ENCODE measurements at regions not wholly inside any gene's neighbourhood (a gene's known extent, or its start where the extent isn't known, plus 50 kb on each side); places are given as distances from the start of the nearest gene placed in this dataset.

DNA sequence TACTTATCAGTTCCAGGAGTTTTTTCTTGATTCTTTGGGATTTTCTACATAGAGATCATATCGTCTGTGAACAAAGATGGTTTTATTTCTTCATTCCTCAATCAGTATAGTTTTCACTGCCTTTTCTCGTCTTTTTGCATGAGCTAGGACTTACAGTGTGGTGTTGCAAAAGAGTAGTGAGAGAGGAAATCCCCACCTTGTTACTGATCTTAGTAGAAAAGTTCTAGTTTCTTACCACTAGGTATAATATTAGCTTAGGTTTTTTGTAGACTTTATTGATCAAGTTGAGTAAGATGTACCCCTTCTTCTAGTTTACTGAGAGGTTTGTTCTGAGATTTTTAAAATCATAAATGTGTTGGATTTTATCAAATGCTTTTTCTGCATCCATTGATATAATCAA lies 123.3 kb downstream of the TMEM26 start:
- Histone ChIP-seq H3K9me3 (no peaks in the 10 kb centered on the region), H3K27me3 (no peaks in the 10 kb centered on the region), H3K4me3 (no peak overlapping the region), H3K36me3 (ENCODE audit: low read depth, missing control alignments) (no peaks in the 10 kb centered on the region), H3K4me1 (no peaks in the 10 kb centered on the region), H3K27ac (no peak overlapping the region)
- no peak for DNase-seq
- TF ChIP-seq, protein P1, sequence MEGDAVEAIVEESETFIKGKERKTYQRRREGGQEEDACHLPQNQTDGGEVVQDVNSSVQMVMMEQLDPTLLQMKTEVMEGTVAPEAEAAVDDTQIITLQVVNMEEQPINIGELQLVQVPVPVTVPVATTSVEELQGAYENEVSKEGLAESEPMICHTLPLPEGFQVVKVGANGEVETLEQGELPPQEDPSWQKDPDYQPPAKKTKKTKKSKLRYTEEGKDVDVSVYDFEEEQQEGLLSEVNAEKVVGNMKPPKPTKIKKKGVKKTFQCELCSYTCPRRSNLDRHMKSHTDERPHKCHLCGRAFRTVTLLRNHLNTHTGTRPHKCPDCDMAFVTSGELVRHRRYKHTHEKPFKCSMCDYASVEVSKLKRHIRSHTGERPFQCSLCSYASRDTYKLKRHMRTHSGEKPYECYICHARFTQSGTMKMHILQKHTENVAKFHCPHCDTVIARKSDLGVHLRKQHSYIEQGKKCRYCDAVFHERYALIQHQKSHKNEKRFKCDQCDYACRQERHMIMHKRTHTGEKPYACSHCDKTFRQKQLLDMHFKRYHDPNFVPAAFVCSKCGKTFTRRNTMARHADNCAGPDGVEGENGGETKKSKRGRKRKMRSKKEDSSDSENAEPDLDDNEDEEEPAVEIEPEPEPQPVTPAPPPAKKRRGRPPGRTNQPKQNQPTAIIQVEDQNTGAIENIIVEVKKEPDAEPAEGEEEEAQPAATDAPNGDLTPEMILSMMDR (IDR thresholded peaks at IDR 0.05): no peak
- no peak for TF ChIP-seq POLR2A (IDR thresholded peaks at IDR 0.05)
- intact Hi-C loops (cut with DNase I; ENCODE audit: low total_unique reads): no loop called here
- WGBS, 2 donors: 87 to 92% methylated on average over 2 of the region's 2 CpGs

DNA sequence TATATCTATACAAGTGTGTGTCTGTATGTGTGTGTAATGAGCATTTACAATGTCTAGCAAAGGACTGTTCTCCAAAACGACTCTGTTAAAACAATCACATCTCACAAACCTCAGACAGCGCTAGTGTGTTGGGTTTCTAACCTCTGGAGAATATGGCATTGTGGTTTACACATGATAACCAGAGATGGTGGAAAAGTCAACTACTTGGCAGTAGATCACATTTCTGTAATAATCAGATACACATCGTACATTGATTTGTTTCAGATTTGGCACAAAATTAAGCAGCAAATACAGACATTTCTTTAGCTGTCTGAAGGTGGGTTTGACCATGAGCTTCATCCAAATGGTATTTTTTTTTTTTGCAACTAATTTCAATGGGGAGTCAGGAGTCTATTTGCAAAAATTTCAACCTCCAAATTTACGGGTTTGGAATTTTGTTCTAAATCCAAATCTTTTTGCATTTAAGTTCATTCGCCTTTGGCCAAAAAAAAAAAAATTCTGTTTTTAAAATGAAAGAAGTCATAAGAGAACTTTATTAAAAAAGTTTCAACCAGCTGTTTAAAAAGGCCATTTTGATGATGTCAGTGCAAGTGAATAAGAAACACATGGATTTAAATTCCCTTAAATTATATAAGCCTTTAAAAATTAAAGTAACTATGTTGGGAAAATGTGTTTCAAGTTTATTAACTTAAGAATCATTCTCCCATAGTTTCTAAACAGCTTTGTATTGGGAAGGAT lies 127.8 kb downstream of the TMEM26 start:
- H3K4me1 ChIP-seq: no peaks in the 10 kb centered on the region
- H3K27me3 ChIP-seq: no peaks in the 10 kb centered on the region
- 76 to 77% methylated on average over 5 of the region's 5 CpGs for WGBS, 2 donors
- H3K36me3 ChIP-seq (ENCODE audit: low read depth, missing control alignments): no peaks in the 10 kb centered on the region
- no peak for DNase-seq
- no peaks in the 10 kb centered on the region for H3K9me3 ChIP-seq
- H3K27ac ChIP-seq: no peak overlapping the region
- H3K4me3 ChIP-seq: no peak overlapping the region
- intact Hi-C loops (cut with DNase I; ENCODE audit: low total_unique reads): no loop called here
- TF ChIP-seq POLR2A (IDR thresholded peaks at IDR 0.05): no peak
- TF ChIP-seq, protein P1 (IDR thresholded peaks at IDR 0.05): no peak

DNA sequence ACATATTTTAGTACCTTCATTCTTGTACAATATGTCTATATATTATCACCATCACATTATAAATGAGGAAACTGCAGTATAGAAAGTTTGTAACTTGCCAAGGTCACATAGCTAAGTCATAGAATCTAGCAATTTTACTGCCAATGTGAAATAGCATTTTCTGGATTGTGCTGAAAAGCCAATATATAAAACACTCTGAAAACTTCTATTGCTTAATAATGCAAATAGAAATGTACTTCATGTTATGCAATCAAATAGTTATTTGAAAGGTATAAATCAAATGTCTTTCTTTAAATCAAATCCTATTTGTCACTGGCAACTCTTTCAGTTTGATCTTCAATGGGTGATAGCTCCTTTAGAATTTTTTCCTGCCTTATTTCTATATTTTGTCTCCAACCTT lies 129.5 kb downstream of the TMEM26 start:
- no peaks in the 10 kb centered on the region for H3K9me3 ChIP-seq
- H3K4me3 ChIP-seq: no peak overlapping the region
- H3K36me3 ChIP-seq (ENCODE audit: low read depth, missing control alignments): no peaks in the 10 kb centered on the region
- intact Hi-C loops (cut with DNase I; ENCODE audit: low total_unique reads): no loop called here
- no peak for DNase-seq
- no peaks in the 10 kb centered on the region for H3K27me3 ChIP-seq
- no peaks in the 10 kb centered on the region for H3K4me1 ChIP-seq
- no peak overlapping the region for H3K27ac ChIP-seq
- no peak for TF ChIP-seq POLR2A (IDR thresholded peaks at IDR 0.05)
- TF ChIP-seq, protein P1 (IDR thresholded peaks at IDR 0.05): no peak

DNA sequence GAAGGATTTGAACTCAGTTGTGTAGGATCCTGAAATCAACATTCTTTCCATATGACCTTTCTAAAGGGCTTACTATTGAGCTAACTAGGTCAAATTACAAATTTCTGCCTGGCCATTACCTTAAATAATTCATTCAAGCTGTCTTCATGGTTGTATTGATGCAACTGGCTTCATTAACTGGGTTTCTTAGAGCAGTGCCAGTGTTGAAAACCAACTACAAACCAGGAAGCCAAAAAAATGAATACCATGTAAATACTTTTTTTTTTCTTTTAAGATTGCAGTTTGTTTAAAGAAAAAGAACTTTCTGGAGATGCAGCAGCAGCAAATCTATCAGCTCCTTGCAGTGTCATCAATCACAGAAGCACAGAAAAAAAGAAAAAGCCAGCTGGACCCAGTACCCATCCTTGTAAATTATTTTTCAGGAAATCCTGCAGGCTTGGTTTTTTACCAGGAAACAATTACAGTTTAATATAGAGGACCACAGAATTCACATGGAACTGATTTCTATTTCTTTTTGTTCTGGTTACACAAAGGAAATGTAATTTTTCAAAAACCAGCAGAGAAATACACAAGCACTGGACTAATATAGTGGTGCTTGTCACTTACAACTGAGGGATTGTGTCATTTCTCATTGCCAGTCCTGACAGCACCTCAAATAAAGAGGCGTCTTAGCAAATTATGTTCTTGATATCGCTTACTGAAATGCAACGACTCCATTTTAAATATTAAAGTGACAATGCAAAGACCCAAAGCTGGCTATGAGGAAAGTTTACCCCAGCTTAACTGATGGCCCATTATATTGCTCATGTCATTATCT lies 131.9 kb downstream of the TMEM26 start:
- Histone ChIP-seq H3K27me3 (no peaks in the 10 kb centered on the region), H3K4me3 (no peak overlapping the region), H3K36me3 (ENCODE audit: low read depth, missing control alignments) (no peaks in the 10 kb centered on the region), H3K27ac (no peak overlapping the region), H3K4me1 (no peaks in the 10 kb centered on the region), H3K9me3 (no peaks in the 10 kb centered on the region)
- DNase-seq: no peak
- WGBS, 2 donors: 78 to 85% methylated on average over 3 of the region's 3 CpGs
- intact Hi-C loops (cut with DNase I; ENCODE audit: low total_unique reads): no loop called here
- TF ChIP-seq POLR2A (IDR thresholded peaks at IDR 0.05): no peak
- TF ChIP-seq, protein P1 (IDR thresholded peaks at IDR 0.05): no peak

Data from testis (tissue), 2 donors.